WTC11 (cell line): ENCODE measurements at regions not wholly inside any gene's neighbourhood (a gene's known extent, or its start where the extent isn't known, plus 50 kb on each side); places are given as distances from the start of the nearest gene placed in this dataset.

Experiments
- EMX1 ChIP-seq: fragments of 250-450 bp; sonication (Bioruptor Pico); IDR thresholded peaks from 2 replicates; pipeline ENCODE4 v1.8.0; 2021; ENCODE audit warnings: mild to moderate bottlenecking
- FOXP4 ChIP-seq: sonication (generic); formaldehyde crosslinking; IDR thresholded peaks from 2 replicates; pipeline ENCODE4 v1.8.0; 2022; ENCODE audit warnings: mild to moderate bottlenecking, missing genetic modification reagents
- JUN ChIP-seq: sonication (generic); formaldehyde crosslinking; IDR thresholded peaks from 2 replicates; pipeline ENCODE4 v1.8.0; 2023; ENCODE audit warnings: mild to moderate bottlenecking, missing genetic modification reagents
- KAT7 ChIP-seq: sonication (generic); formaldehyde crosslinking; IDR thresholded peaks from 2 replicates; pipeline ENCODE4 v1.8.1; 2023; ENCODE audit warnings: missing genetic modification reagents, mild to moderate bottlenecking, borderline replicate concordance
- USF1 ChIP-seq: sonication (generic); formaldehyde crosslinking; IDR thresholded peaks from 2 replicates; pipeline ENCODE4 v1.8.0; 2022; ENCODE audit warnings: mild to moderate bottlenecking, missing genetic modification reagents
- USF2 ChIP-seq: sonication (generic); formaldehyde crosslinking; IDR thresholded peaks from 2 replicates; pipeline ENCODE4 v1.8.1; 2023; ENCODE audit warnings: mild to moderate bottlenecking, missing genetic modification reagents, moderate library complexity
- ZBTB21 ChIP-seq: sonication (generic); formaldehyde crosslinking; IDR thresholded peaks from 2 replicates; pipeline ENCODE4 v1.8.1; 2023; ENCODE audit warnings: mild to moderate bottlenecking, missing genetic modification reagents, borderline replicate concordance
- ZNF219 ChIP-seq: sonication (generic); formaldehyde crosslinking; IDR thresholded peaks from 2 replicates; pipeline ENCODE4 v1.8.0; 2023; ENCODE audit warnings: missing genetic modification reagents, mild to moderate bottlenecking, borderline replicate concordance
- TF ChIP-seq, protein P1 (sequence below): sonication (generic); formaldehyde crosslinking; IDR thresholded peaks from 2 replicates; pipeline ENCODE4 v1.8.0; 2022; ENCODE audit warnings: mild to moderate bottlenecking, missing genetic modification reagents
- TF ChIP-seq, protein P2 (sequence below): fragments of 200-600 bp; IDR thresholded peaks from 2 replicates; pipeline ENCODE4 v1.8.0; 2022; ENCODE audit warnings: antibody characterized with exemption
- TF ChIP-seq, protein P3 (sequence below): sonication (generic); formaldehyde crosslinking; conservative IDR thresholded peaks from 2 replicates; pipeline ENCODE4 v1.8.1; 2023; ENCODE audit warnings: mild to moderate bottlenecking, low read depth, missing genetic modification reagents, moderate library complexity
- TF ChIP-seq, protein P4 (sequence below): sonication (generic); formaldehyde crosslinking; IDR thresholded peaks from 2 replicates; pipeline ENCODE4 v1.8.1; 2023; ENCODE audit warnings: mild to moderate bottlenecking, moderate library complexity, missing genetic modification reagents

GRCh38 chr10:53406532-53406931 lies 633.9 kb upstream of the MBL2 start:
- TF ChIP-seq, protein P1, sequence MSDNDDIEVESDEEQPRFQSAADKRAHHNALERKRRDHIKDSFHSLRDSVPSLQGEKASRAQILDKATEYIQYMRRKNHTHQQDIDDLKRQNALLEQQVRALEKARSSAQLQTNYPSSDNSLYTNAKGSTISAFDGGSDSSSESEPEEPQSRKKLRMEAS: no peak
- TF ChIP-seq JUN (CRISPR knock-in tag): no peak
- TF ChIP-seq, protein P2, sequence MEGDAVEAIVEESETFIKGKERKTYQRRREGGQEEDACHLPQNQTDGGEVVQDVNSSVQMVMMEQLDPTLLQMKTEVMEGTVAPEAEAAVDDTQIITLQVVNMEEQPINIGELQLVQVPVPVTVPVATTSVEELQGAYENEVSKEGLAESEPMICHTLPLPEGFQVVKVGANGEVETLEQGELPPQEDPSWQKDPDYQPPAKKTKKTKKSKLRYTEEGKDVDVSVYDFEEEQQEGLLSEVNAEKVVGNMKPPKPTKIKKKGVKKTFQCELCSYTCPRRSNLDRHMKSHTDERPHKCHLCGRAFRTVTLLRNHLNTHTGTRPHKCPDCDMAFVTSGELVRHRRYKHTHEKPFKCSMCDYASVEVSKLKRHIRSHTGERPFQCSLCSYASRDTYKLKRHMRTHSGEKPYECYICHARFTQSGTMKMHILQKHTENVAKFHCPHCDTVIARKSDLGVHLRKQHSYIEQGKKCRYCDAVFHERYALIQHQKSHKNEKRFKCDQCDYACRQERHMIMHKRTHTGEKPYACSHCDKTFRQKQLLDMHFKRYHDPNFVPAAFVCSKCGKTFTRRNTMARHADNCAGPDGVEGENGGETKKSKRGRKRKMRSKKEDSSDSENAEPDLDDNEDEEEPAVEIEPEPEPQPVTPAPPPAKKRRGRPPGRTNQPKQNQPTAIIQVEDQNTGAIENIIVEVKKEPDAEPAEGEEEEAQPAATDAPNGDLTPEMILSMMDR: no peak
- TF ChIP-seq KAT7 (CRISPR knock-in tag): no peak
- TF ChIP-seq, protein P3, sequence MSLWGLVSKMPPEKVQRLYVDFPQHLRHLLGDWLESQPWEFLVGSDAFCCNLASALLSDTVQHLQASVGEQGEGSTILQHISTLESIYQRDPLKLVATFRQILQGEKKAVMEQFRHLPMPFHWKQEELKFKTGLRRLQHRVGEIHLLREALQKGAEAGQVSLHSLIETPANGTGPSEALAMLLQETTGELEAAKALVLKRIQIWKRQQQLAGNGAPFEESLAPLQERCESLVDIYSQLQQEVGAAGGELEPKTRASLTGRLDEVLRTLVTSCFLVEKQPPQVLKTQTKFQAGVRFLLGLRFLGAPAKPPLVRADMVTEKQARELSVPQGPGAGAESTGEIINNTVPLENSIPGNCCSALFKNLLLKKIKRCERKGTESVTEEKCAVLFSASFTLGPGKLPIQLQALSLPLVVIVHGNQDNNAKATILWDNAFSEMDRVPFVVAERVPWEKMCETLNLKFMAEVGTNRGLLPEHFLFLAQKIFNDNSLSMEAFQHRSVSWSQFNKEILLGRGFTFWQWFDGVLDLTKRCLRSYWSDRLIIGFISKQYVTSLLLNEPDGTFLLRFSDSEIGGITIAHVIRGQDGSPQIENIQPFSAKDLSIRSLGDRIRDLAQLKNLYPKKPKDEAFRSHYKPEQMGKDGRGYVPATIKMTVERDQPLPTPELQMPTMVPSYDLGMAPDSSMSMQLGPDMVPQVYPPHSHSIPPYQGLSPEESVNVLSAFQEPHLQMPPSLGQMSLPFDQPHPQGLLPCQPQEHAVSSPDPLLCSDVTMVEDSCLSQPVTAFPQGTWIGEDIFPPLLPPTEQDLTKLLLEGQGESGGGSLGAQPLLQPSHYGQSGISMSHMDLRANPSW (CRISPR knock-in tag): no peak
- TF ChIP-seq, protein P4, sequence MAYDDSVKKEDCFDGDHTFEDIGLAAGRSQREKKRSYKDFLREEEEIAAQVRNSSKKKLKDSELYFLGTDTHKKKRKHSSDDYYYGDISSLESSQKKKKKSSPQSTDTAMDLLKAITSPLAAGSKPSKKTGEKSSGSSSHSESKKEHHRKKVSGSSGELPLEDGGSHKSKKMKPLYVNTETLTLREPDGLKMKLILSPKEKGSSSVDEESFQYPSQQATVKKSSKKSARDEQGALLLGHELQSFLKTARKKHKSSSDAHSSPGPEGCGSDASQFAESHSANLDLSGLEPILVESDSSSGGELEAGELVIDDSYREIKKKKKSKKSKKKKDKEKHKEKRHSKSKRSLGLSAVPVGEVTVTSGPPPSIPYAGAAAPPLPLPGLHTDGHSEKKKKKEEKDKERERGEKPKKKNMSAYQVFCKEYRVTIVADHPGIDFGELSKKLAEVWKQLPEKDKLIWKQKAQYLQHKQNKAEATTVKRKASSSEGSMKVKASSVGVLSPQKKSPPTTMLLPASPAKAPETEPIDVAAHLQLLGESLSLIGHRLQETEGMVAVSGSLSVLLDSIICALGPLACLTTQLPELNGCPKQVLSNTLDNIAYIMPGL (CRISPR knock-in tag): no peak
- TF ChIP-seq USF2: no peak
- TF ChIP-seq FOXP4 (CRISPR knock-in tag): no peak
- no peak for TF ChIP-seq ZBTB21 (CRISPR knock-in tag)
- no peak for TF ChIP-seq EMX1 (CRISPR knock-in tag)
- no peak for TF ChIP-seq USF1
- no peak for TF ChIP-seq ZNF219 (CRISPR knock-in tag)
